HEK293 (cell line): ENCODE measurements at regions not wholly inside any gene's neighbourhood (a gene's known extent, or its start where the extent isn't known, plus 50 kb on each side); places are given as distances from the start of the nearest gene placed in this dataset.

Experiments
- KLF1 ChIP-seq: fragments of 450-650 bp; formaldehyde crosslinking; IDR thresholded peaks from 2 replicates; pipeline ENCODE4 v1.5.1; 2016; ENCODE audit warnings: missing biosample characterization, missing genetic modification characterization
- REST ChIP-seq: fragments of 450-650 bp; formaldehyde crosslinking; IDR thresholded peaks from 2 replicates; pipeline ENCODE4 v1.5.1; 2016; ENCODE audit warnings: missing biosample characterization, missing genetic modification characterization
- ZNF394 ChIP-seq: fragments of 450-650 bp; formaldehyde crosslinking; IDR thresholded peaks from 2 replicates; pipeline ENCODE4 v1.5.1; 2016; ENCODE audit warnings: missing biosample characterization, missing genetic modification characterization, mild to moderate bottlenecking, moderate library complexity, borderline replicate concordance
- ZNF48 ChIP-seq: fragments of 450-650 bp; formaldehyde crosslinking; IDR thresholded peaks from 2 replicates; pipeline ENCODE4 v1.5.1; 2016; ENCODE audit warnings: missing biosample characterization, missing genetic modification characterization
- ZNF529 ChIP-seq: fragments of 450-650 bp; formaldehyde crosslinking; IDR thresholded peaks from 2 replicates; pipeline ENCODE4 v1.5.1; 2017; ENCODE audit warnings: missing genetic modification characterization, missing biosample characterization; ENCODE audit not compliant: insufficient replicate concordance
- ZNF585B ChIP-seq: fragments of 450-650 bp; formaldehyde crosslinking; IDR thresholded peaks from 2 replicates; pipeline ENCODE4 v1.5.1; 2016; ENCODE audit warnings: missing biosample characterization, missing genetic modification characterization
- ZNF785 ChIP-seq: fragments of 450-650 bp; formaldehyde crosslinking; IDR thresholded peaks from 2 replicates; pipeline ENCODE4 v1.5.1; 2016; ENCODE audit warnings: missing biosample characterization, missing genetic modification characterization

GRCh38 chr2:59391896-59392295 is 1150.8 kb upstream of the FANCL start:
- TF ChIP-seq REST (tag by site-specific recombination) (no peak), ZNF529 (no peak), ZNF785 (tag by site-specific recombination) (no peak), KLF1 (tag by site-specific recombination) (no peak), ZNF585B (tag by site-specific recombination) (no peak), ZNF394 (tag by site-specific recombination) (no peak), ZNF48 (tag by site-specific recombination) (no peak)
